ENCODE measurements at regions not wholly inside any gene's neighbourhood (a gene's known extent, or its start where the extent isn't known, plus 50 kb on each side); places are given as distances from the start of the nearest gene placed in this dataset.

DNA sequence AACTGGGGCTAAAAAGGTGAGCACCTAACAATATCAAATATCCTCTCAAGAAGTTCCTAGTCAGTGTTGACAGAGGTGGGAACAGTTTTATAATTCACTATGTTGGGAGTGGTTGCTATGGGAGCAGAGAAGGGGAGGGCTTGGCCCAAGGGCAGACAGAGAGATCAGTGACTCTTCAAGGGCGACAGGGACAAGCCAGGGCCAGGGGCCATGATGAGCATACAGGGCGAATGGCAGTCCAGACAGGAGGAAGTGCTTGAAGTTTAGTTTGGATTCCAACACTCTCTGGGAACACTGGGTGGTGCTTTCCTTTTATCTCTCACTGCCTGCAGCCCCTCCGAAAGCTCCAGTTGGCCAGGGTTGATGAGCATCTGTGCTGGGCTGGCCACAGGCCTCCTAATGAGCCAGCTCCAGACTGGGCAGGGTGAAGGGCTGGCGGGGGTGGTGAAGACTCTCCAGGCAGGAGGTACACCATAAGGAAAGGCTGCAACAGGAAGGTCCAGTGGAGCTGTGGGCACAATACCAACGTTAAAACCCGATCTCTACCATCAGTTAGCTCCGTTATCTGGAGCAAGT, 111.3 kb downstream of the TMEM174 start:
- H3K9me3 ChIP-seq = no peaks in the 10 kb centered on the region
- peaks cover 0 to 11% of the 10 kb centered on the region in 2 donors for H3K4me1 ChIP-seq
- DNase-seq (ENCODE audit: low spot score in 2 of 2) = no peak
- H3K27me3 ChIP-seq = no peaks in the 10 kb centered on the region
- TF ChIP-seq POLR2AphosphoS5 (IDR thresholded peaks at IDR 0.05) (no peak), POLR2A (IDR thresholded peaks at IDR 0.05) (no peak), CTCF (IDR thresholded peaks at IDR 0.05) (no peak)
- H3K36me3 ChIP-seq = no peaks in the 10 kb centered on the region
- H3K27ac ChIP-seq = no peak overlapping the region
- H3K4me3 ChIP-seq = no peak overlapping the region
- intact Hi-C loops (cut with DNase I; ENCODE audit: low total_unique reads) = no loop called here

GRCh38 chr5:73282923-73283322, 109.9 kb downstream of the TMEM174 start:
- DNase-seq (ENCODE audit: low spot score in 2 of 2) = no peak
- intact Hi-C loops (cut with DNase I; ENCODE audit: low total_unique reads) = no loop called here
- TF ChIP-seq CTCF (IDR thresholded peaks at IDR 0.05) = no peak
- TF ChIP-seq POLR2A (IDR thresholded peaks at IDR 0.05) = no peak
- TF ChIP-seq POLR2AphosphoS5 (IDR thresholded peaks at IDR 0.05) = no peak
- H3K4me3 ChIP-seq = no peak overlapping the region
- H3K36me3 ChIP-seq = no peaks in the 10 kb centered on the region
- no peaks in the 10 kb centered on the region for H3K9me3 ChIP-seq
- peaks cover 0 to 16% of the 10 kb centered on the region in 2 donors for H3K4me1 ChIP-seq
- H3K27ac ChIP-seq = no peak overlapping the region
- no peaks in the 10 kb centered on the region for H3K27me3 ChIP-seq

DNA sequence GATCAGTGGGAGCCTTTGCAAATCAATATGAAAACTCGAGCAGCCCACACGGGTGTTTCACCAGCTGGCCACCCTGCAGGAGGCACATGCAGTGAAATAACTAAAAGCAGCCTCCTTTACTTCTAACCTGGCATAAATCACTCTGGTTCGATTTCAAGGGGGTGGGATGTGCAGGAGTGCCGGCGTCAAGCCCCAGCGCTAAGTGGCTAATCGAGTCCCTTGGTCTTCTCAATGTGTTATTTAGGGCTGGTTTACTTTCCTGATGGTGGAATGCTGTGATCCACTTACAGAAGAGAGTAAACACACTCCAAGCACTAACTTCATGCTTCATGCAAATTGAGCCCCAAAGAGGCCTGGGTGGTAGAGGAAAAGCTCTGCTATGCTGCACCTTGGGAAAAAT, 109.4 kb downstream of the TMEM174 start:
- Histone ChIP-seq H3K27me3 (no peaks in the 10 kb centered on the region), H3K27ac (peak overlapping the region in 1 of 2 donors; percentile 26), H3K4me1 (peaks cover 0 to 16% of the 10 kb centered on the region in 2 donors), H3K36me3 (no peaks in the 10 kb centered on the region), H3K9me3 (no peaks in the 10 kb centered on the region), H3K4me3 (no peak overlapping the region)
- no peak for DNase-seq (ENCODE audit: low spot score in 2 of 2)
- intact Hi-C loops (cut with DNase I; ENCODE audit: low total_unique reads) = no loop called here
- TF ChIP-seq POLR2AphosphoS5 (IDR thresholded peaks at IDR 0.05) (no peak), POLR2A (IDR thresholded peaks at IDR 0.05) (no peak), CTCF (IDR thresholded peaks at IDR 0.05) (no peak)

DNA sequence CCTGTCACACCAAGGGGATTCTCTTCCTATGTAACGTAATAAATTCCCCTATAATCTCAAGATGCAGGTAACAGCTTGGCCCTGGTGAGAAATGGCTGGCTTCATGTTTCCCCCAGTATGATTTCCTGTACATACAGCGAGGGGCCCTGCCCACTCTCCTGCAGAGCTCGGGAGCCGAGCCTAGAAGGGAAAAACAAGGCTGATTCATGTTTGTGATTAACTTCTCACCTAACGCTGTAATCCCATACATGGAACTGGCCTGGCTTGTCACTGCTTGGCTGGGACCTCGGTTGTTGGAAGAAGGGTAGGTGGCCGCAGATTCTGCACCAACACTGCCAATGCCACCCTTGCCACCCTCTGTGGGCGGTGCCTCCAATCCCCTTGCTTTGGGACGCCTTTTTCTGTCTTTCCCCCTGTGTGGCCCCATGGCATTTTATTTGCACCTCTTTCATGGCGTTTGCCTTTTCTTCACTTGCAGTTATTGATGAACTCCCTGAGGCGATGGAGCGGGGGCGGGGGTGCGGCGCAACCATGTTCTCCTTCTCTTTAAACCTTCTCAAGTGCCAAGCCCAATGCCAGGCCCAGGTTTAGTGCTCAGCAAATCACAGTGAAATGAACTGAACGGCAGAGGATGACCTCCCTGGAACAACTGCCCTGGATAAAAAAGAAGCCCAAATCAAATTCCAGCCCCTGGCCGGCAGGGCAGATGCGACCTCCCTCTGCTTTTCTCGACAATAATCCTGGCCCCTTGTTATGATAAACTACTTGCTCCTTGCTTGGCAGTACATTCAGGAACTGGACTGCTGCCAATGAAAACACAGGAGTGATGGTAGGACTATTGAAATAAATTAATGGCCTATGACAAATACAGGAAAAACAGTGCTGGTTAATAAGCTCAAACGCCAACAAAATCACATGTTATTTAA, 108.1 kb downstream of the TMEM174 start:
- DNase-seq (ENCODE audit: low spot score in 2 of 2) = peak in 1 of 2 donors; percentile 74
- H3K4me3 ChIP-seq = peak overlapping the region in 1 of 3 donors; percentile 27
- peaks cover 0 to 16% of the 10 kb centered on the region in 2 donors for H3K4me1 ChIP-seq
- no peaks in the 10 kb centered on the region for H3K36me3 ChIP-seq
- no peaks in the 10 kb centered on the region for H3K9me3 ChIP-seq
- TF ChIP-seq POLR2A (IDR thresholded peaks at IDR 0.05) = no peak
- no peak for TF ChIP-seq CTCF (IDR thresholded peaks at IDR 0.05)
- TF ChIP-seq POLR2AphosphoS5 (IDR thresholded peaks at IDR 0.05) = no peak
- H3K27ac ChIP-seq = peak overlapping the region; percentile 52 to 85
- intact Hi-C loops (cut with DNase I; ENCODE audit: low total_unique reads) = no loop called here
- no peaks in the 10 kb centered on the region for H3K27me3 ChIP-seq

DNA sequence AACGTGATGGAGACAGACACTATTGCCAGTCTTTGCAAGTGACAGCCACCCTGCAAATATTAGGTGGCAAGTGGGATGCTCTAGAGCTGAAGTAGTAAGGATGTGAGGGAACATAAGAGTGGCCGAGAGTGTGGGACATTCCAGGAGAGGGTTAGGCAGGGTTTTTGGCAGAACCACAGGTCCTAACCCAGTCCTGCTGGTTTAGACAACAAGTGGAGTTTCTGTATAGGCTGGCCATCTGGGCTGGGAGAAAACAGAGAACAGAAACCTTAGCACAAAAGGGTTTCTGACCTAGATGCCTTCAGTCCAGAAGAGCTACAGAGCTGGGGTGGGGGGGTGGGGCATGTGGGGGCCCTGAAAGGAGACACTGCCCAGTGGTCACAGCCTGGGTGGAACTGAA, 107.4 kb downstream of the TMEM174 start:
- no peaks in the 10 kb centered on the region for H3K36me3 ChIP-seq
- H3K27ac ChIP-seq = peak overlapping the region; percentile 52 to 85
- H3K27me3 ChIP-seq = no peaks in the 10 kb centered on the region
- H3K9me3 ChIP-seq = no peaks in the 10 kb centered on the region
- TF ChIP-seq POLR2AphosphoS5 (IDR thresholded peaks at IDR 0.05) (peak in 1 of 3 donors; percentile 36), POLR2A (IDR thresholded peaks at IDR 0.05) (no peak), CTCF (IDR thresholded peaks at IDR 0.05) (no peak)
- DNase-seq (ENCODE audit: low spot score in 2 of 2) = peak in 1 of 2 donors; percentile 52
- H3K4me1 ChIP-seq = peaks cover 0 to 16% of the 10 kb centered on the region in 2 donors
- H3K4me3 ChIP-seq = no peak overlapping the region
- intact Hi-C loops (cut with DNase I; ENCODE audit: low total_unique reads) = no loop called here

Measured in breast epithelium (tissue), 4 donors.